GM12864 (cell line): ENCODE measurements at regions not wholly inside any gene's neighbourhood (a gene's known extent, or its start where the extent isn't known, plus 50 kb on each side); places are given as distances from the start of the nearest gene placed in this dataset.
A peak's percentile ranks its signal among the peaks of the same experiment; 100 is the strongest.
"Not testable (repeated sequence)": the region's sequence is repeated elsewhere in the genome, so short reads cannot be mapped to it uniquely, and the experiment has no call there.

ENCODE experiments used
- DNase-seq: peaks from one replicate; pipeline ENCODE4 v3.0.0-alpha.2; 2011; ENCODE audit warnings: low read depth
- H3K4me3 ChIP-seq: 2 replicates; pipeline ENCODE4 v1.5.1; 2011; ENCODE audit warnings: mild to moderate bottlenecking, low read depth, low read length, control low read depth
- CTCF ChIP-seq: IDR thresholded peaks from 2 replicates; pipeline ENCODE4 v1.5.1; 2011; ENCODE audit warnings: low read depth, mild to moderate bottlenecking, moderate library complexity, low read length, control low read depth, inconsistent platforms; ENCODE audit errors: missing control alignments

GRCh38 chr2:132265595-132265994 is 103.8 kb upstream of the ANKRD30BL start:
- DNase-seq, H3K4me3 ChIP-seq: not testable (repeated sequence)

- TF ChIP-seq CTCF: no peak
- no peak for DNase-seq
- H3K4me3 ChIP-seq: no peak overlapping the region
These were observed 105.3 kb upstream of the ANKRD30BL start for GRCh38 chr2:132267105-132267497.

GRCh38 chr2:132267498-132268283 is 105.9 kb upstream of the ANKRD30BL start:
- H3K4me3 ChIP-seq: peak overlapping the region; percentile 14; the same call in 1 of the 2 replicates

DNA sequence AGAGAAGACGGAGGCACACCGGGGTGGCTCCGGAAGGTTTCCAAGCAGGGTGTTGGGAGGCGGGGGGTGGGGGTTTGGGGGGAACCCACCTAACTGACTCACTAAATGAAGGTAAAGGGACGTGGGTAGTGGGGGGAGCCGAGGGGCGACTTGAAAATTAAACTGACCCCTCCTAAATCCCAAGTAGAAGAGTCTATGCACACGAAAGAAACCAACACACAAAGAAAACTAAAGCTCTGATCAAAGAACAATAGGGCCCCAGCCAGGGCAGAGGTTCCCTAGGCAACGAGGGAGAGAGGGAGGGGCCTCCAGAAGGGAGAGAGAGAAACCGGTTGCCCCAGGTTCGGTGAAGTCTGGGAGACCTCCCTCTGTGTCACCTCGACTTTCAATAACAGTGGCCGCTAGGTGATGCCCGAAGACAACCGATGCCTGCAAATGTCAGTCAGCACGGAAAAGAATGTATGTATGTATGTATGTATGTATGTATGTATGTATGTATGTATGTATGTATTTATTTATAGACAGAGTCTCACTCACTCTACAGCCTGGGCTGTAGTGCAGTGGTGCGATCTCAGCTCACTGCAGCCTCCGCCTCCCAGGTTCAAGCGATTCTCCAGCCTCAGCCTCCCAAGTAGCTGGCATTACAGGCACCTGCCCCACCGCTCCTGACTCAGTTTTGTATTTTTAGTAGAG is 106.7 kb upstream of the ANKRD30BL start:
- TF ChIP-seq CTCF: peak; percentile 57
- peak; percentile 12 for DNase-seq
- peak overlapping the region; percentile 19 for H3K4me3 ChIP-seq

More at GRCh38 chr2:132267498-132268283, 105.9 kb upstream of the ANKRD30BL start:
- DNase-seq: not testable (repeated sequence)

GRCh38 chr2:132268977-132269523 is 107.3 kb upstream of the ANKRD30BL start:
- no peak overlapping the region for H3K4me3 ChIP-seq
- no peak for DNase-seq
- TF ChIP-seq CTCF: no peak

- DNase-seq: no peak
- no peak for TF ChIP-seq CTCF
- H3K4me3 ChIP-seq: no peak overlapping the region
These were observed 108.5 kb upstream of the ANKRD30BL start for GRCh38 chr2:132270255-132270654.

- DNase-seq: no peak
- TF ChIP-seq CTCF: no peak
These were observed 109.3 kb upstream of the ANKRD30BL start for GRCh38 chr2:132270981-132271546.

DNA sequence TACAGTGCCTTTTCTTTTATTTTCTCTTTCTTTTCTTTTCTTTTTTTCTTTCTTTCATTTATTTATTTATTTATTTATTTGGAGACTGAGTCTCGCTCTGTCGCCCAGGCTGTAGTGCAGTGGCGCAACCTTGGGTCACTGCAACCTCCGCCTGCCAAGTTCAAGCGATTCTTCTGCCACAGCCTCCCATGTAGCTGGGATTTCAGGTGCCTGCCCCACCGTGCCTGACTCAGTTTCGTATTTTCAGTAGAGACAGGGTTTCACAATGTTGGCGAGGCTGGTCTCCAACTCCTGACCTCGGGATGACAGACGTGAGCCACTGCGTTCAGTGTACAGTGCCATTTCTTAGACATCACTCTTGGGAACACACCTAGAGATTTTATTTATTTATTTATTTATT is 110.0 kb upstream of the ANKRD30BL start:
- not testable (repeated sequence) for DNase-seq, H3K4me3 ChIP-seq

More at GRCh38 chr2:132270981-132271546, 109.3 kb upstream of the ANKRD30BL start:
- H3K4me3 ChIP-seq: no peak overlapping the region
